Hepatocyte (in vitro differentiated cells): ENCODE measurements at regions not wholly inside any gene's neighbourhood (a gene's known extent, or its start where the extent isn't known, plus 50 kb on each side); places are given as distances from the start of the nearest gene placed in this dataset.

Source experiments
- EZH2 ChIP-seq: fragments of 200-600 bp; sonication (generic); IDR thresholded peaks from 2 replicates; pipeline ENCODE4 v1.6.1; 2016; ENCODE audit warnings: antibody characterized with exemption, mild to moderate bottlenecking, borderline replicate concordance
- EZH2phosphoT487 ChIP-seq: fragments of 200-600 bp; sonication (generic); IDR thresholded peaks from one replicate; pipeline ENCODE4 v1.6.1; 2018; ENCODE audit warnings: antibody characterized with exemption, mild to moderate bottlenecking, low read depth, moderate library complexity; ENCODE audit not compliant: unreplicated experiment, severe bottlenecking
- TF ChIP-seq, protein P1 (sequence below): fragments of 200-600 bp; sonication (generic); IDR thresholded peaks from 2 replicates; pipeline ENCODE4 v1.5.1; 2016; ENCODE audit warnings: antibody characterized with exemption, mild to moderate bottlenecking; ENCODE audit not compliant: poor library complexity

GRCh38 chrX:39760930-39761329 is 336.8 kb downstream of the BCOR start:
- no peak for TF ChIP-seq EZH2phosphoT487
- TF ChIP-seq, protein P1, sequence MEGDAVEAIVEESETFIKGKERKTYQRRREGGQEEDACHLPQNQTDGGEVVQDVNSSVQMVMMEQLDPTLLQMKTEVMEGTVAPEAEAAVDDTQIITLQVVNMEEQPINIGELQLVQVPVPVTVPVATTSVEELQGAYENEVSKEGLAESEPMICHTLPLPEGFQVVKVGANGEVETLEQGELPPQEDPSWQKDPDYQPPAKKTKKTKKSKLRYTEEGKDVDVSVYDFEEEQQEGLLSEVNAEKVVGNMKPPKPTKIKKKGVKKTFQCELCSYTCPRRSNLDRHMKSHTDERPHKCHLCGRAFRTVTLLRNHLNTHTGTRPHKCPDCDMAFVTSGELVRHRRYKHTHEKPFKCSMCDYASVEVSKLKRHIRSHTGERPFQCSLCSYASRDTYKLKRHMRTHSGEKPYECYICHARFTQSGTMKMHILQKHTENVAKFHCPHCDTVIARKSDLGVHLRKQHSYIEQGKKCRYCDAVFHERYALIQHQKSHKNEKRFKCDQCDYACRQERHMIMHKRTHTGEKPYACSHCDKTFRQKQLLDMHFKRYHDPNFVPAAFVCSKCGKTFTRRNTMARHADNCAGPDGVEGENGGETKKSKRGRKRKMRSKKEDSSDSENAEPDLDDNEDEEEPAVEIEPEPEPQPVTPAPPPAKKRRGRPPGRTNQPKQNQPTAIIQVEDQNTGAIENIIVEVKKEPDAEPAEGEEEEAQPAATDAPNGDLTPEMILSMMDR: no peak
- no peak for TF ChIP-seq EZH2
